IMR-90 (cell line): ENCODE measurements at regions not wholly inside any gene's neighbourhood (a gene's known extent, or its start where the extent isn't known, plus 50 kb on each side); places are given as distances from the start of the nearest gene placed in this dataset.
A peak's percentile ranks its signal among the peaks of the same experiment; 100 is the strongest.

ENCODE experiments used
- ATAC-seq: fragments of 200-7000 bp; cut with Tn5 transposase; 2 replicates; pipeline ENCODE4 v1.9.1; 2020; ENCODE audit warnings: low read depth, mild to moderate bottlenecking, moderate library complexity
- BruUV-seq: library from RNA; stranded (reverse); fragments of 400-500 nt; replicated peaks from 2 replicates; lab custom pipeline; 2021; lab: Mats Ljungman, UMichigan
- CTCF ChIA-PET: fragments of 300-600 bp; formaldehyde crosslinking; extraction: SDS; loops from one replicate; lab custom pipeline; 2021; ENCODE audit warnings: antibody characterized with exemption; lab: Yijun Ruan, JAX
- POLR2A ChIA-PET: fragments of 300-600 bp; sonication (Branson Sonifier 250); formaldehyde crosslinking; loops from one replicate; lab custom pipeline; 2022; ENCODE audit warnings: antibody characterized with exemption; ENCODE audit not compliant: unreplicated experiment; lab: Charles Lee
- DNase-seq: peaks from one replicate; pipeline ENCODE4 v3.0.0; 2013
- H2AFZ ChIP-seq: replicated peaks from 2 replicates; pipeline ENCODE3; 2013; ENCODE audit warnings: low read length, mild to moderate bottlenecking; ENCODE audit not compliant: poor library complexity
- H2AK5ac ChIP-seq: 2 replicates; pipeline ENCODE4 v1.6.1; 2013; ENCODE audit warnings: low read depth, low read length, inconsistent platforms
- H2AK9ac ChIP-seq: replicated peaks from 2 replicates; pipeline ENCODE3; 2013; ENCODE audit warnings: mild to moderate bottlenecking, low read depth, low read length, moderate library complexity; ENCODE audit not compliant: poor library complexity
- H2BK120ac ChIP-seq: 2 replicates; pipeline ENCODE4 v1.6.1; 2013; ENCODE audit warnings: low read depth, low read length, inconsistent platforms
- H2BK15ac ChIP-seq: 3 replicates; pipeline ENCODE4 v1.6.1; 2013; ENCODE audit warnings: low read depth, low read length, inconsistent platforms
- H2BK20ac ChIP-seq: 2 replicates; pipeline ENCODE4 v1.6.1; 2013; ENCODE audit warnings: low read depth, mild to moderate bottlenecking, inconsistent platforms, low read length, moderate library complexity
- H2BK5ac ChIP-seq: 2 replicates; pipeline ENCODE4 v1.6.1; 2013; ENCODE audit warnings: mild to moderate bottlenecking, low read depth, low read length, inconsistent platforms; ENCODE audit not compliant: poor library complexity, severe bottlenecking
- H3K14ac ChIP-seq: replicated peaks from 2 replicates; pipeline ENCODE4 v1.6.1; 2013; ENCODE audit warnings: low read depth, low read length, inconsistent platforms
- H3K18ac ChIP-seq: 2 replicates; pipeline ENCODE4 v1.6.1; 2013; ENCODE audit warnings: low read depth, low read length, control low read depth
- H3K23ac ChIP-seq: 2 replicates; pipeline ENCODE4 v1.6.1; 2013; ENCODE audit warnings: low read depth, low read length, inconsistent platforms
- H3K27ac ChIP-seq: 2 replicates; pipeline ENCODE4 v1.5.1; 2013; ENCODE audit warnings: mild to moderate bottlenecking, control low read depth, low read length; ENCODE audit not compliant: insufficient read depth
- H3K27me3 ChIP-seq: 2 replicates; pipeline ENCODE4 v1.6.1; 2013; ENCODE audit warnings: low read length; ENCODE audit not compliant: control insufficient read depth, insufficient read depth
- H3K36me3 ChIP-seq: 2 replicates; pipeline ENCODE4 v1.6.1; 2013; ENCODE audit warnings: low read length, mixed read lengths; ENCODE audit not compliant: control insufficient read depth, insufficient read depth
- H3K4ac ChIP-seq: 2 replicates; pipeline ENCODE4 v1.6.1; 2013; ENCODE audit warnings: low read depth, low read length, inconsistent platforms
- H3K4me1 ChIP-seq: 2 replicates; pipeline ENCODE4 v1.6.1; 2013; ENCODE audit warnings: low read length, mixed read lengths; ENCODE audit not compliant: control insufficient read depth, insufficient read depth
- H3K4me2 ChIP-seq: 2 replicates; pipeline ENCODE4 v1.6.1; 2013; ENCODE audit warnings: low read depth, mild to moderate bottlenecking, control low read depth, low read length, moderate library complexity
- H3K4me3 ChIP-seq: 2 replicates; pipeline ENCODE4 v1.5.1; 2013; ENCODE audit warnings: low read depth, mild to moderate bottlenecking, control low read depth, low read length, moderate library complexity; ENCODE audit not compliant: insufficient read depth
- H3K56ac ChIP-seq: 2 replicates; pipeline ENCODE4 v1.6.1; 2013; ENCODE audit warnings: low read length, inconsistent platforms; ENCODE audit not compliant: insufficient read depth; ENCODE audit errors: extremely low read depth
- H3K79me1 ChIP-seq, 2 experiments: 2 replicates each; pipeline ENCODE4 v1.6.1; 2013; ENCODE audit warnings: low read length in 2 of 2, inconsistent platforms in 1 of 2, low read depth in 1 of 2
- H3K9ac ChIP-seq: 2 replicates; pipeline ENCODE4 v1.6.1; 2013; ENCODE audit warnings: low read depth, low read length, control low read depth
- H3K9me1 ChIP-seq: 2 replicates; pipeline ENCODE4 v1.6.1; 2013; ENCODE audit warnings: low read length, inconsistent platforms; ENCODE audit not compliant: insufficient read depth
- H3K9me3 ChIP-seq: 2 replicates; pipeline ENCODE4 v1.6.1; 2013; ENCODE audit warnings: low read length; ENCODE audit not compliant: control insufficient read depth, insufficient read depth
- H4K20me1 ChIP-seq: 2 replicates; pipeline ENCODE4 v1.6.1; 2013; ENCODE audit warnings: low read length, inconsistent platforms; ENCODE audit not compliant: insufficient read depth
- H4K5ac ChIP-seq: 2 replicates; pipeline ENCODE4 v1.6.1; 2013; ENCODE audit warnings: mild to moderate bottlenecking, low read depth, low read length, control low read depth
- H4K8ac ChIP-seq, 2 experiments: 2 replicates each; pipeline ENCODE4 v1.6.1; 2013; ENCODE audit warnings: low read depth in 2 of 2, low read length in 2 of 2, control low read depth in 1 of 2, inconsistent platforms in 1 of 2
- H4K91ac ChIP-seq: 2 replicates; pipeline ENCODE4 v1.6.1; 2013; ENCODE audit warnings: low read depth, low read length, inconsistent platforms; ENCODE audit not compliant: insufficient read depth
- BHLHE40 ChIP-seq: fragments of 150-350 bp; IDR thresholded peaks from 2 replicates; pipeline ENCODE4 v1.6.1; 2016; ENCODE audit warnings: mild to moderate bottlenecking, low read depth, low read length
- CEBPB ChIP-seq: IDR thresholded peaks from 2 replicates; pipeline ENCODE4 v1.6.1; 2012; ENCODE audit warnings: low read depth, low read length, improper control_type of control experiment
- CHD1 ChIP-seq: IDR thresholded peaks from 2 replicates; pipeline ENCODE4 v1.6.1; 2012; ENCODE audit warnings: low read depth, low read length, improper control_type of control experiment
- CTCF ChIP-seq: conservative IDR thresholded peaks from 2 replicates; pipeline ENCODE4 v1.5.1; 2012; ENCODE audit warnings: mild to moderate bottlenecking, low read depth, low read length, improper control_type of control experiment
- ELK1 ChIP-seq: fragments of 150-350 bp; IDR thresholded peaks from 2 replicates; pipeline ENCODE4 v1.6.1; 2016; ENCODE audit warnings: low read depth, mild to moderate bottlenecking, low read length, moderate library complexity, borderline replicate concordance
- FOS ChIP-seq: fragments of 150-350 bp; IDR thresholded peaks from 2 replicates; pipeline ENCODE4 v1.6.1; 2016; ENCODE audit warnings: low read depth, low read length
- MAFK ChIP-seq: IDR thresholded peaks from 2 replicates; pipeline ENCODE4 v1.6.1; 2012; ENCODE audit warnings: low read depth, low read length, improper control_type of control experiment
- MAZ ChIP-seq: IDR thresholded peaks from 2 replicates; pipeline ENCODE4 v1.6.1; 2012; ENCODE audit warnings: low read depth, mild to moderate bottlenecking, low read length, improper control_type of control experiment, moderate library complexity, borderline replicate concordance
- MXI1 ChIP-seq: IDR thresholded peaks from 2 replicates; pipeline ENCODE4 v1.6.1; 2012; ENCODE audit warnings: low read depth, mild to moderate bottlenecking, low read length, moderate library complexity, borderline replicate concordance
- NFE2L2 ChIP-seq: fragments of 150-350 bp; IDR thresholded peaks from 2 replicates; pipeline ENCODE4 v1.6.1; 2016; ENCODE audit warnings: low read depth, mild to moderate bottlenecking, low read length
- POLR2A ChIP-seq: IDR thresholded peaks from 2 replicates; pipeline ENCODE4 v1.6.1; 2012; ENCODE audit warnings: mild to moderate bottlenecking, low read depth, low read length
- RAD21 ChIP-seq: IDR thresholded peaks from 2 replicates; pipeline ENCODE4 v1.6.1; 2012; ENCODE audit warnings: low read length, improper control_type of control experiment
- RCOR1 ChIP-seq: IDR thresholded peaks from 2 replicates; pipeline ENCODE4 v1.6.1; 2012; ENCODE audit warnings: mild to moderate bottlenecking, low read length, improper control_type of control experiment; ENCODE audit not compliant: insufficient replicate concordance
- RFX5 ChIP-seq: IDR thresholded peaks from 2 replicates; pipeline ENCODE4 v1.8.0; 2012; ENCODE audit warnings: low read depth, mild to moderate bottlenecking, low read length, moderate library complexity
- SMC3 ChIP-seq: fragments of 150-350 bp; IDR thresholded peaks from 2 replicates; pipeline ENCODE4 v1.6.1; 2016; ENCODE audit warnings: low read depth, mild to moderate bottlenecking, antibody characterized with exemption, low read length, moderate library complexity
- USF2 ChIP-seq: fragments of 150-350 bp; IDR thresholded peaks from 2 replicates; pipeline ENCODE4 v1.6.1; 2017; ENCODE audit warnings: mild to moderate bottlenecking, antibody characterized with exemption, low read length, low read depth
- WGBS, 2 experiments: methylation state at CpG; one replicate each; pipeline versions ENCODE4 v1.1.5 to v1.1.7; 2013; ENCODE audit warnings: missing lambda C conversion rate in 2 of 2; ENCODE audit not compliant: insufficient read length in 1 of 2; ENCODE audit errors: extremely low coverage in 2 of 2; 5-methylcytosine and 5-hydroxymethylcytosine counted together
- dilution Hi-C: fragments of 300-500 bp; cut with HindIII; formaldehyde crosslinking; loops from one replicate; pipeline ENCODE4 v1.14.3; 2018; ENCODE audit warnings: low sequenced_read_pairs; ENCODE audit not compliant: unreplicated experiment
- in situ Hi-C: fragments of 300-500 bp; cut with MboI; formaldehyde crosslinking; loops from 3 replicates; pipeline ENCODE4 v1.14.3; 2019; ENCODE audit warnings: low sequenced_read_pairs, inconsistent platforms, mixed read lengths
- intact Hi-C: fragments of 100-400 bp; cut with micrococcal nuclease; formaldehyde crosslinking; loops from 2 replicates; pipeline ENCODE4 v1.10.0; 2022

DNA sequence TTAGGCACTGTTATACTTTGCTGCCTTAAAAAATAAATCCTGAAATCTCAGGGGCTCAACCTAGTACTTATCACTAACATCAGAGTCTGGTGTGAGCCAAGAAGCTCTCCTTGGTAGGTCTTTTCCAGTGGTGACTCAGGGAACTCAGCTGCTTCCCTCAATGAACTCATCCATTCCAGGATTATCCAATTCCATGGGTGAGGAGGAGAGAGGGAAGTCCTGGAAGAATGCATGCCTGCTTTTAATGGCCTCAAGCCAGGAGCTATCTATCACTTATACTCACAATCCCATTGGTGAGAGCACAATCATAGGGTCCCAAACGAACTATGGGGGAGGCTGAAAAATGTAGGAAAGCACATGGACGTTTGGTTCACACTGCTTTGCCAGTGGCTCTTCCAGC is 113.6 kb downstream of the POLR2M start:
- H3K79me1 ChIP-seq, result no peaks in the 10 kb centered on the region
- no peaks in the 10 kb centered on the region for H3K4me1 ChIP-seq
- no peak overlapping the region for H4K91ac ChIP-seq
- DNase-seq, result peak; percentile 5
- no peak for TF ChIP-seq MAFK
- TF ChIP-seq POLR2A, result no peak
- TF ChIP-seq MAZ, result no peak
- no peak for TF ChIP-seq CEBPB
- no peak for TF ChIP-seq USF2
- TF ChIP-seq NFE2L2, result no peak
- TF ChIP-seq RFX5, result no peak
- TF ChIP-seq SMC3, result no peak
- TF ChIP-seq ELK1, result no peak
- no peak for TF ChIP-seq RCOR1
- no peak for TF ChIP-seq MXI1
- TF ChIP-seq CTCF, result no peak
- no peak for TF ChIP-seq BHLHE40
- no peak for TF ChIP-seq FOS
- TF ChIP-seq RAD21, result no peak
- TF ChIP-seq CHD1, result no peak
- no peak overlapping the region for H2AFZ ChIP-seq
- intact Hi-C loops (no loop called here), dilution Hi-C loops (no loop called here), in situ Hi-C loops (no loop called here)
- H2BK120ac ChIP-seq, result no peak overlapping the region
- H3K4ac ChIP-seq, result no peak overlapping the region
- ChIA-PET CTCF (no interaction called here), POLR2A (no interaction called here)
- H2BK5ac ChIP-seq, result no peak overlapping the region
- H3K4me2 ChIP-seq, result no peak overlapping the region
- H3K18ac ChIP-seq, result no peak overlapping the region
- H3K14ac ChIP-seq, result no peak overlapping the region
- H2AK9ac ChIP-seq, result no peak overlapping the region
- ATAC-seq, result no peak
- no peak overlapping the region for H2BK15ac ChIP-seq
- H4K5ac ChIP-seq, result no peak overlapping the region
- no peaks in the 10 kb centered on the region for H3K9me3 ChIP-seq
- peaks cover 2% of the 10 kb centered on the region; the same call in 1 of the 2 replicates for H3K27me3 ChIP-seq
- H4K20me1 ChIP-seq, result no peaks in the 10 kb centered on the region
- H3K4me3 ChIP-seq, result no peak overlapping the region
- BruUV-seq, result no TSS peak
- H3K27ac ChIP-seq, result no peak overlapping the region
- H2AK5ac ChIP-seq, result no peak overlapping the region
- H3K9ac ChIP-seq, result no peak overlapping the region
- H3K56ac ChIP-seq, result no peak overlapping the region
- no peak overlapping the region for H4K8ac ChIP-seq
- WGBS, 2 experiments, result no CpG with 5 or more reads among the region's 2 CpGs
- no peak overlapping the region for H3K23ac ChIP-seq
- H3K36me3 ChIP-seq, result no peaks in the 10 kb centered on the region
- no peaks in the 10 kb centered on the region for H3K9me1 ChIP-seq
- H2BK20ac ChIP-seq, result no peak overlapping the region
